Endothelial cell of umbilical vein (primary cell): ENCODE measurements at regions not wholly inside any gene's neighbourhood (a gene's known extent, or its start where the extent isn't known, plus 50 kb on each side); places are given as distances from the start of the nearest gene placed in this dataset.

ENCODE experiments used
- BruUV-seq: library from RNA; stranded (reverse); fragments of 400-500 nt; replicated peaks from 2 replicates; lab custom pipeline; 2021; lab: Mats Ljungman, UMichigan
- CTCF ChIA-PET: fragments of 300-600, 350-600 bp; sonication (Branson Sonifier 250); formaldehyde crosslinking; loops from one replicate; lab custom pipeline; 2021; ENCODE audit warnings: antibody characterized with exemption, inconsistent platforms; lab: Charles Lee
- POLR2A ChIA-PET: fragments of 300-600, 350-600 bp; sonication (Branson Sonifier 250); formaldehyde crosslinking; loops from one replicate; lab custom pipeline; 2021; ENCODE audit warnings: antibody characterized with exemption, inconsistent platforms; lab: Charles Lee
- DNase-seq: peaks from one replicate; pipeline ENCODE4 v3.0.0-alpha.2; 2011; ENCODE audit warnings: low read depth, low spot score
- FAIRE-seq: peaks from 2 replicates; lab custom pipeline; 2011; peaks lifted over from hg19 to GRCh38; lab: Jason Lieb, UNC
- H2AFZ ChIP-seq: 2 replicates; pipeline ENCODE4 v1.6.0; 2012; ENCODE audit warnings: low read depth, low read length, control low read depth, inconsistent platforms
- H3K27ac ChIP-seq: 2 replicates; pipeline ENCODE4 v1.5.1; 2011; ENCODE audit warnings: low read depth, mild to moderate bottlenecking, control low read depth, low read length, moderate library complexity; ENCODE audit not compliant: insufficient read depth
- H3K27me3 ChIP-seq, 2 experiments: 2 replicates each; pipeline versions ENCODE4 v1.6.0 to v1.6.1; 2011; ENCODE audit warnings: low read length in 2 of 2, mixed read lengths in 1 of 2; ENCODE audit not compliant: control insufficient read depth in 2 of 2, insufficient read depth in 2 of 2
- H3K36me3 ChIP-seq, 2 experiments: 2 replicates in 1 of 2; 3 replicates in 1 of 2; pipeline ENCODE4 v1.5.1; 2011; ENCODE audit warnings: low read length in 2 of 2, mild to moderate bottlenecking in 1 of 2, moderate library complexity in 1 of 2; ENCODE audit not compliant: control insufficient read depth in 2 of 2, insufficient read depth in 2 of 2; ENCODE audit errors: extremely low read depth in 1 of 2
- H3K4me1 ChIP-seq: 3 replicates; pipeline ENCODE4 v1.5.1; 2011; ENCODE audit warnings: mild to moderate bottlenecking, low read length; ENCODE audit not compliant: control insufficient read depth, insufficient read depth; ENCODE audit errors: extremely low read depth
- H3K4me2 ChIP-seq: 2 replicates; pipeline ENCODE4 v1.6.1; 2011; ENCODE audit warnings: low read length, control low read depth, mixed read lengths; ENCODE audit not compliant: insufficient read depth
- H3K4me3 ChIP-seq, 3 experiments: fragments of 200-600 bp in 1 of 3; sonication (generic), shearing (Covaris generic) in 1 of 3; replicated peaks in 1 of 3; 2 replicates each; pipeline ENCODE4 v1.5.1; 2011 to 2016; ENCODE audit warnings: control low read depth in 3 of 3, low read length in 3 of 3, mild to moderate bottlenecking in 2 of 3, inconsistent platforms in 1 of 3, low read depth in 1 of 3, moderate library complexity in 1 of 3; ENCODE audit not compliant: insufficient read depth in 1 of 3
- H3K79me2 ChIP-seq: 2 replicates; pipeline ENCODE4 v1.6.0; 2012; ENCODE audit warnings: low read length, inconsistent platforms; ENCODE audit not compliant: control insufficient read depth, insufficient read depth
- H3K9ac ChIP-seq: replicated peaks from 2 replicates; pipeline ENCODE3; 2011; ENCODE audit warnings: low read length, control low read depth; ENCODE audit not compliant: insufficient read depth; ENCODE audit errors: extremely low read depth
- H3K9me1 ChIP-seq: replicated peaks from 3 replicates; pipeline ENCODE4 v1.6.0; 2011; ENCODE audit warnings: mild to moderate bottlenecking, low read length; ENCODE audit not compliant: control insufficient read depth, insufficient read depth; ENCODE audit errors: extremely low read depth
- H3K9me3 ChIP-seq: replicated peaks from 2 replicates; pipeline ENCODE4 v1.5.1; 2012; ENCODE audit warnings: low read length, inconsistent platforms; ENCODE audit not compliant: control insufficient read depth, insufficient read depth
- H4K20me1 ChIP-seq: replicated peaks from 2 replicates; pipeline ENCODE3; 2011; ENCODE audit warnings: mild to moderate bottlenecking, low read length; ENCODE audit not compliant: control insufficient read depth, insufficient read depth; ENCODE audit errors: extremely low read depth
- CTCF ChIP-seq, 2 donors: IDR thresholded peaks; 1 replicate in 1 of 2; 2 replicates in 1 of 2; pipeline ENCODE4 v1.5.1; 2011; ENCODE audit warnings: low read length in 2 of 2, mild to moderate bottlenecking in 2 of 2, moderate library complexity in 2 of 2, control low read depth in 1 of 2, inconsistent platforms in 1 of 2, low read depth in 1 of 2; ENCODE audit not compliant: insufficient read depth in 1 of 2; ENCODE audit errors: extremely low read depth in 1 of 2
- EZH2 ChIP-seq: IDR thresholded peaks from 2 replicates; pipeline ENCODE4 v1.6.1; 2012; ENCODE audit warnings: borderline replicate concordance, low read depth, mild to moderate bottlenecking, moderate library complexity, low read length, inconsistent platforms; ENCODE audit not compliant: severe bottlenecking
- FOS ChIP-seq: IDR thresholded peaks from 2 replicates; pipeline ENCODE4 v1.6.1; 2011; ENCODE audit warnings: mild to moderate bottlenecking, low read length, moderate library complexity, borderline replicate concordance; ENCODE audit not compliant: insufficient read depth
- GATA2 ChIP-seq: IDR thresholded peaks from 2 replicates; pipeline ENCODE4 v1.7.0; 2011; ENCODE audit warnings: low read depth, mild to moderate bottlenecking, moderate library complexity, mixed read lengths, low read length; ENCODE audit not compliant: insufficient read length, insufficient read depth
- JUN ChIP-seq: IDR thresholded peaks from 2 replicates; pipeline ENCODE4 v1.6.1; 2011; ENCODE audit warnings: borderline replicate concordance, low read depth; ENCODE audit not compliant: insufficient read length, insufficient read depth
- MYC ChIP-seq: IDR thresholded peaks from one replicate; pipeline ENCODE4 v1.6.1; 2011; ENCODE audit warnings: mild to moderate bottlenecking, low read depth, low read length
- POLR2A ChIP-seq: IDR thresholded peaks from 2 replicates; pipeline ENCODE4 v1.6.1; 2012; ENCODE audit warnings: low read depth, mild to moderate bottlenecking, control low read depth, low read length
- POLR2AphosphoS5 ChIP-seq: IDR thresholded peaks from 2 replicates; pipeline ENCODE4 v1.6.1; 2012; ENCODE audit warnings: low read depth, mild to moderate bottlenecking, control low read depth, low read length, moderate library complexity; ENCODE audit not compliant: insufficient read depth
- dilution Hi-C: fragments of 300-500 bp; cut with MboI; formaldehyde crosslinking; loops from one replicate; pipeline ENCODE4 v1.15.0; 2019; ENCODE audit warnings: low sequenced_read_pairs; ENCODE audit not compliant: extremely low pct_ligation_motif_present
- intact Hi-C: fragments of 100-400 bp; cut with micrococcal nuclease; formaldehyde crosslinking; loops from one replicate; pipeline ENCODE4 v1.10.0; 2022
- TF ChIP-seq, protein P1 (sequence below): IDR thresholded peaks from 2 replicates; pipeline ENCODE4 v1.6.1; 2011; ENCODE audit not compliant: insufficient read depth, insufficient read length

DNA sequence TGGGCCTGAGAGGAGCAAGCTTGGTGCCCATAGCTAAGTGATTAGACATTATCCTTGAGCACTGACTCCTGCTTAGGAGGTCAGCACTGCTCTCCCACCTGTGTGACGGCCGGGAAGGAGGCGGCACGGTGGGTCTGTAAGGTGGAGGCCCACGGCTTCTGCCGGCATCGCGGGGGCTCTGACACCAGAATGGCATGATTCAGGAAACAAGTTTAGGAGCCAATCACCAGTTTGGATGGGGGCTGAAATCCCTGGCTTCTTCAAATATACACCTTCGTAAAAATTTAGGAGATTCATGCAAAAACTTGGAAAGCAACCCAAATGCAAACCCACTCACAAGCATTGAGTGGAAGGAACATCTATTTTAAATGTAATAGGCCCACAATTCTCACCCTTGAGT, 307.3 kb upstream of the TSHZ3 start:
- CTCF ChIA-PET, result no interaction called here
- no peak for FAIRE-seq

More for the DNA sequence above, 307.3 kb upstream of the TSHZ3 start:
- no peak overlapping the region for H3K4me2 ChIP-seq
- dilution Hi-C loops (no loop called here), intact Hi-C loops (no loop called here)
- no peaks in the 10 kb centered on the region for H4K20me1 ChIP-seq
- no TSS peak for BruUV-seq
- H3K79me2 ChIP-seq, result no peaks in the 10 kb centered on the region
- DNase-seq, result no peak
- TF ChIP-seq JUN (no peak), FOS (no peak), CTCF (IDR thresholded peaks at IDR 0.05; ENCODE audit: extremely low read depth in 1 of 2, insufficient read depth in 1 of 2, low read depth in 1 of 2, low read length in 2 of 2) (no peak), POLR2AphosphoS5 (no peak), POLR2A (no peak), EZH2 (no peak), GATA2 (no peak), MYC (no peak)
- TF ChIP-seq, protein P1, sequence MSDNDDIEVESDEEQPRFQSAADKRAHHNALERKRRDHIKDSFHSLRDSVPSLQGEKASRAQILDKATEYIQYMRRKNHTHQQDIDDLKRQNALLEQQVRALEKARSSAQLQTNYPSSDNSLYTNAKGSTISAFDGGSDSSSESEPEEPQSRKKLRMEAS, result no peak
- H3K9me3 ChIP-seq, result no peaks in the 10 kb centered on the region
- no peak overlapping the region for H2AFZ ChIP-seq
- no peaks in the 10 kb centered on the region for H3K9me1 ChIP-seq
- H3K4me3 ChIP-seq, result no peak overlapping the region
- no peaks in the 10 kb centered on the region for H3K4me1 ChIP-seq
- no peaks in the 10 kb centered on the region for H3K36me3 ChIP-seq
- POLR2A ChIA-PET, result no interaction called here
- no peak overlapping the region for H3K9ac ChIP-seq
- H3K27ac ChIP-seq, result no peak overlapping the region
- H3K27me3 ChIP-seq, result no peaks in the 10 kb centered on the region
